ENCODE measurements at regions not wholly inside any gene's neighbourhood (a gene's known extent, or its start where the extent isn't known, plus 50 kb on each side); places are given as distances from the start of the nearest gene placed in this dataset.

DNA sequence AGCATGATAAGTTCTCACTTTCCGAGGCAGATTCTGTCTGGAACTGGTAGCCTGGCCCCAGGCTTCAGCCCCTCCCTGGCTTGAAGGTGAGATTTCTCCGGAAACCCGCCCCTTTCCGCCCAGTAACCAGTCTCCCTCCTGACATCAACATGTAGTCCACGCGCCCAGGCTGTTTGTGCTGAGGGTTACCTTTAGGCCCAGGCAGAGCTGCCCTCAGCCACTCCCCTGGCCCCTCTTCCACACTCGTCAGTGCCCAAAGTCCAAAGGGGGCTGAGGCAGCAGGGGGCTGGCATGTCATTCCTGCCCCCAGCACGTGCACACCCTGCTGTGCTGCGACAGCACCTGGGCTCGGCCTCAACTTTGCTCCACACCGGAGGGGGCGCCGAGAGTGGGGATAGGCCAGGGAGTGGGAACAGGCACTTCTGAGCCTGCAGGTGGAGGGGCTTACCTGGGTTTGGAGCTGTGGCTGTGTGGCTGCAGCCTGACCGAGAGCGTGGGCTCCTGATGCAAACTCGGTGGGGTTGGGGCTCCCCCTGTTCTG, 69.5 kb upstream of the ANK2 start:
- Histone ChIP-seq H3K9me3 (replicated peaks in 1 of 2; ENCODE audit: control insufficient read depth in 1 of 2, insufficient read depth in 1 of 2, low read length in 2 of 2) (peaks cover 0 to 15% of the 10 kb centered on the region in 2 donors), H3K4me1 (ENCODE audit: control insufficient read depth in 1 of 2, insufficient read depth in 2 of 2, low read length in 2 of 2) (no peaks in the 10 kb centered on the region), H3K36me3 (replicated peaks in 1 of 2; ENCODE audit: control insufficient read depth in 1 of 2, insufficient read depth in 2 of 2, low read length in 2 of 2) (no peaks in the 10 kb centered on the region), H3K27ac (ENCODE audit: low read depth in 1 of 2, low read length in 2 of 2) (no peak overlapping the region), H3K27me3 (ENCODE audit: control insufficient read depth in 2 of 2, insufficient read depth in 2 of 2, low read length in 2 of 2) (no peaks in the 10 kb centered on the region), H2AFZ (ENCODE audit: insufficient read depth, low read depth, low read length, poor library complexity, severe bottlenecking) (no peak overlapping the region), H3K79me2 (ENCODE audit: insufficient read depth, low read length) (no peaks in the 10 kb centered on the region), H3K4me3 (replicated peaks in 1 of 3; ENCODE audit: low read depth in 2 of 3, low read length in 3 of 3) (no peak overlapping the region), H4K20me1 (ENCODE audit: insufficient read depth, low read length) (no peaks in the 10 kb centered on the region), H3K9ac (ENCODE audit: insufficient read depth, low read length, poor library complexity, severe bottlenecking) (no peak overlapping the region), H3K4me2 (replicated peaks; ENCODE audit: extremely low read depth, low read length, poor library complexity, severe bottlenecking) (no peak overlapping the region)
- peaks cover 0 to 2% (median 1%) of the 10 kb centered on the region in 3 donors for H3K27me3 Mint-ChIP-seq (ENCODE audit: low read depth in 3 of 3)
- 95% methylated on average over 11 of the region's 16 CpGs for WGBS (ENCODE audit: insufficient coverage)
- peaks cover 0 to 14% (median 0%) of the 10 kb centered on the region in 7 donors for H3K9me3 Mint-ChIP-seq
- H3K4me1 Mint-ChIP-seq, result no peaks in the 10 kb centered on the region
- H3K4me3 Mint-ChIP-seq, result no peak overlapping the region
- no peak overlapping the region for H3K27ac Mint-ChIP-seq
- TF ChIP-seq, protein P1, sequence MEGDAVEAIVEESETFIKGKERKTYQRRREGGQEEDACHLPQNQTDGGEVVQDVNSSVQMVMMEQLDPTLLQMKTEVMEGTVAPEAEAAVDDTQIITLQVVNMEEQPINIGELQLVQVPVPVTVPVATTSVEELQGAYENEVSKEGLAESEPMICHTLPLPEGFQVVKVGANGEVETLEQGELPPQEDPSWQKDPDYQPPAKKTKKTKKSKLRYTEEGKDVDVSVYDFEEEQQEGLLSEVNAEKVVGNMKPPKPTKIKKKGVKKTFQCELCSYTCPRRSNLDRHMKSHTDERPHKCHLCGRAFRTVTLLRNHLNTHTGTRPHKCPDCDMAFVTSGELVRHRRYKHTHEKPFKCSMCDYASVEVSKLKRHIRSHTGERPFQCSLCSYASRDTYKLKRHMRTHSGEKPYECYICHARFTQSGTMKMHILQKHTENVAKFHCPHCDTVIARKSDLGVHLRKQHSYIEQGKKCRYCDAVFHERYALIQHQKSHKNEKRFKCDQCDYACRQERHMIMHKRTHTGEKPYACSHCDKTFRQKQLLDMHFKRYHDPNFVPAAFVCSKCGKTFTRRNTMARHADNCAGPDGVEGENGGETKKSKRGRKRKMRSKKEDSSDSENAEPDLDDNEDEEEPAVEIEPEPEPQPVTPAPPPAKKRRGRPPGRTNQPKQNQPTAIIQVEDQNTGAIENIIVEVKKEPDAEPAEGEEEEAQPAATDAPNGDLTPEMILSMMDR (IDR thresholded peaks at IDR 0.05), result no peak
- DNase-seq, result no peak
- no peaks in the 10 kb centered on the region for H3K36me3 Mint-ChIP-seq
- intact Hi-C loops (cut with micrococcal nuclease), result no loop called here

DNA sequence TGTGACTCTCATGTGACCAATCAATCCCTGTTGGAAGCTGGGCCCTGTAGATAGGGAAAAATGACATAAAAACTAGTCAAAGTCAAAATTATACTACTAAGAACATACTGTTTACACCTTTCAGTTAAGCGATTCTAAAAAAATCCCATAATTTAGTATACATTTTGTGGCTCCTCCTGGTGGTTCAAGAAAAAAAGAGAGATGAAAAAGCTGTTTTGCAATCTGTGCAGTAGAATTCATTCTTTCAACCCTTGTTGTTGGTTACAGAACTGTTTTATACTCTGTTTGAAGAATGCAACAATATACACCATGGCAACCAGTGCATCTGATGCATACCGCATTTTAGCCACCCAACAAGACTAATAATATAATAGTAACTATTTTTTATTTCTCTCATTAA, 66.8 kb upstream of the ANK2 start:
- WGBS (ENCODE audit: insufficient coverage), result no CpG with 5 or more reads among the region's 2 CpGs

More for the DNA sequence above, 66.8 kb upstream of the ANK2 start:
- no peak overlapping the region for H3K4me3 Mint-ChIP-seq
- no peak overlapping the region for H2AFZ ChIP-seq (ENCODE audit: insufficient read depth, low read depth, low read length, poor library complexity, severe bottlenecking)
- peaks cover 0 to 15% of the 10 kb centered on the region in 2 donors for H3K9me3 ChIP-seq (replicated peaks in 1 of 2; ENCODE audit: control insufficient read depth in 1 of 2, insufficient read depth in 1 of 2, low read length in 2 of 2)
- peaks cover 0 to 14% (median 0%) of the 10 kb centered on the region in 7 donors for H3K9me3 Mint-ChIP-seq
- no peak overlapping the region for H3K9ac ChIP-seq (ENCODE audit: insufficient read depth, low read length, poor library complexity, severe bottlenecking)
- no peaks in the 10 kb centered on the region for H3K79me2 ChIP-seq (ENCODE audit: insufficient read depth, low read length)
- peaks cover 2% of the 10 kb centered on the region in 3 donors for H3K27me3 Mint-ChIP-seq (ENCODE audit: low read depth in 3 of 3)
- no peaks in the 10 kb centered on the region for H4K20me1 ChIP-seq (ENCODE audit: insufficient read depth, low read length)
- DNase-seq, result no peak
- H3K4me3 ChIP-seq (replicated peaks in 1 of 3; ENCODE audit: low read depth in 2 of 3, low read length in 3 of 3), result no peak overlapping the region
- H3K4me1 Mint-ChIP-seq, result no peaks in the 10 kb centered on the region
- intact Hi-C loops (cut with micrococcal nuclease), result no loop called here
- H3K4me2 ChIP-seq (replicated peaks; ENCODE audit: extremely low read depth, low read length, poor library complexity, severe bottlenecking), result no peak overlapping the region
- TF ChIP-seq, protein P1 (IDR thresholded peaks at IDR 0.05), result no peak
- no peaks in the 10 kb centered on the region for H3K36me3 ChIP-seq (replicated peaks in 1 of 2; ENCODE audit: control insufficient read depth in 1 of 2, insufficient read depth in 2 of 2, low read length in 2 of 2)
- no peak overlapping the region for H3K27ac ChIP-seq (ENCODE audit: low read depth in 1 of 2, low read length in 2 of 2)
- no peaks in the 10 kb centered on the region for H3K27me3 ChIP-seq (ENCODE audit: control insufficient read depth in 2 of 2, insufficient read depth in 2 of 2, low read length in 2 of 2)
- H3K36me3 Mint-ChIP-seq, result no peaks in the 10 kb centered on the region
- no peak overlapping the region for H3K27ac Mint-ChIP-seq
- H3K4me1 ChIP-seq (ENCODE audit: control insufficient read depth in 1 of 2, insufficient read depth in 2 of 2, low read length in 2 of 2), result no peaks in the 10 kb centered on the region

Measured in CD14-positive monocyte (primary cell).